Uterus (tissue), 3 donors: ENCODE measurements at regions not wholly inside any gene's neighbourhood (a gene's known extent, or its start where the extent isn't known, plus 50 kb on each side); places are given as distances from the start of the nearest gene placed in this dataset.

Experiments
- DNase-seq, 2 donors: peaks; one replicate each; pipeline ENCODE4 v3.0.0-alpha.2; 2019 to 2020
- H3K27ac ChIP-seq, 2 donors: fragments of 200-600 bp; sonication (generic); 1 replicate in 1 of 2; 2 replicates in 1 of 2; pipeline ENCODE4 v1.5.1; 2016 to 2018
- H3K27me3 ChIP-seq, 2 donors: fragments of 200-600 bp; sonication (generic); one replicate each; pipeline ENCODE4 v1.5.1; 2018 to 2019; ENCODE audit warnings: control low read depth in 1 of 2
- H3K36me3 ChIP-seq, 2 donors: fragments of 200-600 bp; sonication (generic); one replicate each; pipeline ENCODE4 v1.5.1; 2019; ENCODE audit warnings: control low read depth in 1 of 2
- H3K4me1 ChIP-seq, 2 donors: fragments of 200-600 bp; sonication (generic); one replicate each; pipeline ENCODE4 v1.5.1; 2018 to 2019; ENCODE audit warnings: control low read depth in 1 of 2
- H3K4me3 ChIP-seq, 2 donors: fragments of 200-600 bp; sonication (generic); 1 replicate in 1 of 2; 2 replicates in 1 of 2; pipeline ENCODE4 v1.5.1; 2018 to 2019; ENCODE audit warnings: mild to moderate bottlenecking in 1 of 2
- H3K9me3 ChIP-seq, 2 donors: fragments of 200-600 bp; sonication (generic); one replicate each; pipeline ENCODE4 v1.5.1; 2019; ENCODE audit warnings: control low read depth in 1 of 2
- CTCF ChIP-seq, 4 experiments: fragments of 200-600 bp in 2 of 4; fragments of 450-650 bp in 2 of 4; sonication (generic) in 2 of 4; IDR thresholded peaks; one replicate each; pipeline ENCODE4 v1.5.1; 2016 to 2019; ENCODE audit warnings: antibody characterized with exemption in 4 of 4, mild to moderate bottlenecking in 2 of 4, moderate library complexity in 1 of 4
- POLR2A ChIP-seq, 2 donors: fragments of 450-650 bp; IDR thresholded peaks; one replicate each; pipeline ENCODE4 v1.6.1; 2016; ENCODE audit warnings: antibody characterized with exemption in 2 of 2, mild to moderate bottlenecking in 1 of 2, moderate library complexity in 1 of 2
- intact Hi-C: fragments of 100-400 bp; cut with DNase I; formaldehyde crosslinking; loops from one replicate; pipeline ENCODE4 v1.15.1; 2023; ENCODE audit warnings: low total_unique reads
- donor health status: DM: yes; HTN: yes; CAD: no.

- Histone ChIP-seq H3K27ac (no peak overlapping the region), H3K27me3 (no peaks in the 10 kb centered on the region), H3K4me1 (no peaks in the 10 kb centered on the region), H3K4me3 (no peak overlapping the region), H3K36me3 (no peaks in the 10 kb centered on the region), H3K9me3 (peaks cover 0 to 9% of the 10 kb centered on the region in 2 donors)
- intact Hi-C loops = no loop called here
- no peak for DNase-seq
- no peak for TF ChIP-seq POLR2A (IDR thresholded peaks at IDR 0.05)
- no peak for TF ChIP-seq CTCF (IDR thresholded peaks at IDR 0.05)
Observed at GRCh38 chr22:22992474-22992873, 77.8 kb upstream of the GNAZ start.

- Histone ChIP-seq H3K4me3 (no peak overlapping the region), H3K27me3 (no peaks in the 10 kb centered on the region), H3K36me3 (no peaks in the 10 kb centered on the region), H3K27ac (no peak overlapping the region), H3K9me3 (peaks cover 0 to 9% of the 10 kb centered on the region in 2 donors), H3K4me1 (no peaks in the 10 kb centered on the region)
- intact Hi-C loops = no loop called here
- no peak for DNase-seq
- no peak for TF ChIP-seq POLR2A (IDR thresholded peaks at IDR 0.05)
- no peak for TF ChIP-seq CTCF (IDR thresholded peaks at IDR 0.05)
Observed at GRCh38 chr22:22993184-22993583, 77.1 kb upstream of the GNAZ start.

- TF ChIP-seq POLR2A (IDR thresholded peaks at IDR 0.05) = no peak
- no peak for TF ChIP-seq CTCF (IDR thresholded peaks at IDR 0.05)
- no peak overlapping the region for H3K27ac ChIP-seq
- peaks cover 0 to 9% of the 10 kb centered on the region in 2 donors for H3K9me3 ChIP-seq
- H3K4me3 ChIP-seq = no peak overlapping the region
- intact Hi-C loops = no loop called here
- no peaks in the 10 kb centered on the region for H3K4me1 ChIP-seq
- no peaks in the 10 kb centered on the region for H3K36me3 ChIP-seq
- no peaks in the 10 kb centered on the region for H3K27me3 ChIP-seq
- no peak for DNase-seq
Observed at GRCh38 chr22:22995166-22995565, 75.2 kb upstream of the GNAZ start.

GRCh38 chr22:22996511-22997261, 73.6 kb upstream of the GNAZ start:
- Histone ChIP-seq H3K27me3 (no peaks in the 10 kb centered on the region), H3K4me1 (no peaks in the 10 kb centered on the region), H3K4me3 (no peak overlapping the region), H3K36me3 (no peaks in the 10 kb centered on the region), H3K9me3 (peaks cover 0 to 9% of the 10 kb centered on the region in 2 donors), H3K27ac (no peak overlapping the region)
- intact Hi-C loops = no loop called here
- DNase-seq = no peak
- no peak for TF ChIP-seq POLR2A (IDR thresholded peaks at IDR 0.05)
- TF ChIP-seq CTCF (IDR thresholded peaks at IDR 0.05) = no peak

- TF ChIP-seq CTCF (IDR thresholded peaks at IDR 0.05) = no peak
- no peak for TF ChIP-seq POLR2A (IDR thresholded peaks at IDR 0.05)
- no peak for DNase-seq
- no peak overlapping the region for H3K4me3 ChIP-seq
- no peak overlapping the region for H3K27ac ChIP-seq
- intact Hi-C loops = no loop called here
- no peaks in the 10 kb centered on the region for H3K27me3 ChIP-seq
- H3K9me3 ChIP-seq = peaks cover 0 to 9% of the 10 kb centered on the region in 2 donors
- no peaks in the 10 kb centered on the region for H3K4me1 ChIP-seq
- no peaks in the 10 kb centered on the region for H3K36me3 ChIP-seq
Observed at GRCh38 chr22:22997262-22997898, 72.9 kb upstream of the GNAZ start.
